ENCODE measurements at regions not wholly inside any gene's neighbourhood (a gene's known extent, or its start where the extent isn't known, plus 50 kb on each side); places are given as distances from the start of the nearest gene placed in this dataset.

DNA sequence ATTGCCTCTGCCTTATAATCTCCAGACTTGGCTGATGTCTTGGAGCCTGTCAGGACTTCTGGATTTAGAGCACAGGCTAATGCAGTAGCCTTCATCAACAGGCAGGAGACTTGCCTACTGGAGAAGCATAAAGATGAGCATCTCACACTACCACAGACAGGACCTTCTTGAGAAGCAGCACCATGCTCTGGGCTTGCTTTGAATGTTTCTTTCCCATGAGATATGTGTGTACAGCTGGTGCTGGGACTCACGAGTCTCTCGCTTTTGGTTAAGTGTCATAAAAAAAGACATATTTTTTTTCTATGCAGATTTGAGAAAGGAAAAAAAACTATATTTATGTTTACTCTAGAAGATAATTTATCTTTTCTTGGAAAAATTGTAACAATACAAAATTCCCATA lies 671.3 kb downstream of the MRPL39 start:
- 69 to 80% methylated on average over 2 of the region's 2 CpGs for WGBS, 2 donors
- H3K36me3 ChIP-seq, result no peaks in the 10 kb centered on the region
- H3K9me3 ChIP-seq, result no peaks in the 10 kb centered on the region
- TF ChIP-seq POLR2A (IDR thresholded peaks at IDR 0.05) (no peak), CTCF (IDR thresholded peaks at IDR 0.05) (no peak), POLR2AphosphoS5 (IDR thresholded peaks at IDR 0.05) (no peak), EP300 (IDR thresholded peaks at IDR 0.05) (no peak)
- H3K27ac ChIP-seq, result no peak overlapping the region
- no peak overlapping the region for H3K4me3 ChIP-seq
- DNase-seq (no peak), ATAC-seq (ENCODE audit: low FRiP score in 2 of 2) (no peak)
- no peaks in the 10 kb centered on the region for H3K27me3 ChIP-seq
- H3K4me1 ChIP-seq, result no peaks in the 10 kb centered on the region

- TF ChIP-seq POLR2A (IDR thresholded peaks at IDR 0.05) (no peak), POLR2AphosphoS5 (IDR thresholded peaks at IDR 0.05) (no peak), CTCF (IDR thresholded peaks at IDR 0.05) (no peak), EP300 (IDR thresholded peaks at IDR 0.05) (no peak)
- ATAC-seq (ENCODE audit: low FRiP score in 2 of 2), result no peak
- H3K27ac ChIP-seq, result no peak overlapping the region
- no peaks in the 10 kb centered on the region for H3K36me3 ChIP-seq
- no peaks in the 10 kb centered on the region for H3K4me1 ChIP-seq
- 40 to 61% methylated on average over 1 of the region's 1 CpG for WGBS, 2 donors
- no peak overlapping the region for H3K4me3 ChIP-seq
- no peaks in the 10 kb centered on the region for H3K27me3 ChIP-seq
- no peak for DNase-seq
- H3K9me3 ChIP-seq, result no peaks in the 10 kb centered on the region
Measured at GRCh38 chr21:24910591-24910990, 696.7 kb downstream of the MRPL39 start.

GRCh38 chr21:24903994-24904635 lies 703.2 kb downstream of the MRPL39 start:
- no peaks in the 10 kb centered on the region for H3K9me3 ChIP-seq
- DNase-seq, result no peak

GRCh38 chr21:24899138-24899537 lies 708.1 kb downstream of the MRPL39 start:
- no peaks in the 10 kb centered on the region for H3K9me3 ChIP-seq
- 78 to 79% methylated on average over 2 of the region's 2 CpGs for WGBS, 2 donors
- DNase-seq, result no peak
- ATAC-seq (ENCODE audit: low FRiP score in 2 of 2), result no peak
- no peak for TF ChIP-seq POLR2AphosphoS5 (IDR thresholded peaks at IDR 0.05)
- TF ChIP-seq POLR2A (IDR thresholded peaks at IDR 0.05), result no peak
- no peak for TF ChIP-seq EP300 (IDR thresholded peaks at IDR 0.05)
- TF ChIP-seq CTCF (IDR thresholded peaks at IDR 0.05), result no peak
- H3K27me3 ChIP-seq, result no peaks in the 10 kb centered on the region
- H3K27ac ChIP-seq, result no peak overlapping the region
- H3K4me3 ChIP-seq, result no peak overlapping the region
- no peaks in the 10 kb centered on the region for H3K36me3 ChIP-seq
- no peaks in the 10 kb centered on the region for H3K4me1 ChIP-seq

More at GRCh38 chr21:24903994-24904635, 703.2 kb downstream of the MRPL39 start:
- H3K36me3 ChIP-seq, result no peaks in the 10 kb centered on the region
- no peak for TF ChIP-seq CTCF (IDR thresholded peaks at IDR 0.05)
- TF ChIP-seq EP300 (IDR thresholded peaks at IDR 0.05), result no peak
- TF ChIP-seq POLR2AphosphoS5 (IDR thresholded peaks at IDR 0.05), result no peak
- TF ChIP-seq POLR2A (IDR thresholded peaks at IDR 0.05), result no peak
- WGBS, 2 donors, result 63 to 67% methylated on average over 1 of the region's 1 CpG
- no peak overlapping the region for H3K27ac ChIP-seq
- ATAC-seq (ENCODE audit: low FRiP score in 2 of 2), result no peak
- H3K4me3 ChIP-seq, result no peak overlapping the region
- no peaks in the 10 kb centered on the region for H3K4me1 ChIP-seq
- no peaks in the 10 kb centered on the region for H3K27me3 ChIP-seq

DNA sequence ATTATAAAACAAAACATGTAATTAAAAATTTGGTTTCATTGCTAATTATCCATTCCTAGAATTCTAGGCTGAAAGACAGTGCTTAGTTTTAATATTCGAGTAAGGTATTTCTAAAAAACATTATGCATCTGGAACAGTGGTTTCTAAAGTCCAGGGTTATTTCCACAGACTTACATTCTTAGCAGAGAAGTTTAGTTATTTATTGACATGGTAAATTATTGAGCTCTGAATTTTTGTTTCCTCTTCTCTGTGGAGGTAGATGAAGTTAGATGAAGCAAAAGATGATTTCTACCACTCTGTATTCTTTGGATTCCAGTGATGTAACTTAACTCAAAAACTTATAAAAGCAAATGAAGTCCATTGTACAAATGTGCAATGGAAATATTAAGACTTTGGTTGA lies 709.4 kb downstream of the MRPL39 start:
- H3K36me3 ChIP-seq, result no peaks in the 10 kb centered on the region
- no peaks in the 10 kb centered on the region for H3K27me3 ChIP-seq
- no peaks in the 10 kb centered on the region for H3K4me1 ChIP-seq
- no peak overlapping the region for H3K4me3 ChIP-seq
- no peak for DNase-seq
- no peaks in the 10 kb centered on the region for H3K9me3 ChIP-seq
- H3K27ac ChIP-seq, result no peak overlapping the region
- TF ChIP-seq POLR2AphosphoS5 (IDR thresholded peaks at IDR 0.05) (no peak), CTCF (IDR thresholded peaks at IDR 0.05) (no peak), EP300 (IDR thresholded peaks at IDR 0.05) (no peak)
- no peak for ATAC-seq (ENCODE audit: low FRiP score in 2 of 2)
- 56 to 81% methylated on average over 1 of the region's 1 CpG for WGBS, 2 donors
